ENCODE measurements at regions not wholly inside any gene's neighbourhood (a gene's known extent, or its start where the extent isn't known, plus 50 kb on each side); places are given as distances from the start of the nearest gene placed in this dataset.
"Not testable (repeated sequence)": the region's sequence is repeated elsewhere in the genome, so short reads cannot be mapped to it uniquely, and the experiment has no call there.

DNA sequence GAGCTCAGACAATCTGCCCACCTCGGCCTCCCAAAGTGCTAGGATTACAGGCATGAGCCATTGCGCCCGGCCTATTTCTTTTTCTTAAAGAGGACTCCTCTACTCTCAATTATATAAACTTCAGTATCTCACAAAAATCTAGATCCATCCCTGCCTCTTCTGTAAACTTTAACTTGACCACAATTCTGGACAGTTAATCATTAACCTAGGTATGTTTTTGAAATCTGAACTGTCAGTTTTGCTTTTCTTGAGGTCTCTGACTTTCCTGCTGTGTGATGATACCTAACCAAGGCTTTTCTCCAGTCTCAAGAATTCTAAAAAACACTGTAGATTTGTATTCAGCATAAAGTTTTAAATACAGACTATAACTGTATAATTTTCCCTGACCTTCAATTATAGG, 388.2 kb upstream of the SYNCRIP start:
- DNase-seq, result no peak
- H3K27ac ChIP-seq, result no peak overlapping the region
- no peak overlapping the region for H3K4me3 ChIP-seq (ENCODE audit: low read depth, low read length)
- peaks cover 27% of the 10 kb centered on the region for H3K27me3 ChIP-seq (ENCODE audit: insufficient read depth, low read depth, severe bottlenecking)
- TF ChIP-seq, protein P1, sequence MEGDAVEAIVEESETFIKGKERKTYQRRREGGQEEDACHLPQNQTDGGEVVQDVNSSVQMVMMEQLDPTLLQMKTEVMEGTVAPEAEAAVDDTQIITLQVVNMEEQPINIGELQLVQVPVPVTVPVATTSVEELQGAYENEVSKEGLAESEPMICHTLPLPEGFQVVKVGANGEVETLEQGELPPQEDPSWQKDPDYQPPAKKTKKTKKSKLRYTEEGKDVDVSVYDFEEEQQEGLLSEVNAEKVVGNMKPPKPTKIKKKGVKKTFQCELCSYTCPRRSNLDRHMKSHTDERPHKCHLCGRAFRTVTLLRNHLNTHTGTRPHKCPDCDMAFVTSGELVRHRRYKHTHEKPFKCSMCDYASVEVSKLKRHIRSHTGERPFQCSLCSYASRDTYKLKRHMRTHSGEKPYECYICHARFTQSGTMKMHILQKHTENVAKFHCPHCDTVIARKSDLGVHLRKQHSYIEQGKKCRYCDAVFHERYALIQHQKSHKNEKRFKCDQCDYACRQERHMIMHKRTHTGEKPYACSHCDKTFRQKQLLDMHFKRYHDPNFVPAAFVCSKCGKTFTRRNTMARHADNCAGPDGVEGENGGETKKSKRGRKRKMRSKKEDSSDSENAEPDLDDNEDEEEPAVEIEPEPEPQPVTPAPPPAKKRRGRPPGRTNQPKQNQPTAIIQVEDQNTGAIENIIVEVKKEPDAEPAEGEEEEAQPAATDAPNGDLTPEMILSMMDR (IDR thresholded peaks at IDR 0.05; ENCODE audit: low read depth, low read length), result no peak
- H3K9me3 ChIP-seq (ENCODE audit: severe bottlenecking), result no peaks in the 10 kb centered on the region
- H3K36me3 ChIP-seq, result no peaks in the 10 kb centered on the region

DNA sequence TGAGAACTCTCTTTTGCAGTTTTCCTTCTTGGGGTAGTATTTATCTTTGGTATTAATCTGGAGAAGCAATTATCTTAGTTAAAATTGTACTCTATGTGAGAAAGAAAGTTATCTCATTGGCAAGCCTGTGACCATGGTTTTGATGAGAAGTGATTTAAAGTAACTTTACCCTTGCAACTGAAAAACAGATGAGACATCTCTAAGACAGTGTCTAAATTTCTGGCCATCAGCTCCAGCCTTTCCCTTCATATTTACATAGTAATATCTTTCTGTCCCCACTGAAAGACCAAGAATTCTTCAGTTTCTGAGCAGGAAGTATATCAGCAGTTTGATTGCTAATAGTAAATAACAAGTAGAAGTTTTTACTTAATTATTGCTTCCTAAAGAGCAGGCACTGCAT, 386.1 kb upstream of the SYNCRIP start:
- H3K27ac ChIP-seq, result no peak overlapping the region
- no peak for DNase-seq
- no peaks in the 10 kb centered on the region for H3K9me3 ChIP-seq (ENCODE audit: severe bottlenecking)
- peaks cover 27% of the 10 kb centered on the region for H3K27me3 ChIP-seq (ENCODE audit: insufficient read depth, low read depth, severe bottlenecking)
- TF ChIP-seq, protein P1 (IDR thresholded peaks at IDR 0.05; ENCODE audit: low read depth, low read length), result no peak
- no peaks in the 10 kb centered on the region for H3K36me3 ChIP-seq
- H3K4me3 ChIP-seq (ENCODE audit: low read depth, low read length), result no peak overlapping the region

DNA sequence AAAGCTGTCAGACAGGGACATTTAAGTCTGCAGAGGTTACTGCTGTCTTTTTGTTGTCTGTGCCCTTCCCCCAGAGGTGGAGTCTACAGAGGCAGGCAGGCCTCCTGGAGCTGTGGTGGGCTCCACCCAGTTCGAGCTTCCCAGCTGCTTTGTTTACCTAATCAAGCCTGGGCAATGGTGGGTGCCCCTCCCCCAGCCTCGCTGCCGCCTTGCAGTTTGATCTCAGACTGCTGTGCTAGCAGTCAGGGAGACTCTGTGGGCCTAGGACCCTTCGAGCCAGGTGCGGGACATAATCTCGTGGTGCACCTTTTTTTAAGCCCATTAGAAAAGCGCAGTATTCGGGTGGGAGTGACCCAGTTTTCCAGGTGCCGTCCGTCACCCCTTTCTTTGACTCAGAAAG, 384.2 kb upstream of the SYNCRIP start:
- DNase-seq; H3K4me3 ChIP-seq (ENCODE audit: low read depth, low read length); H3K9me3 ChIP-seq (ENCODE audit: severe bottlenecking); H3K36me3 ChIP-seq; H3K27ac ChIP-seq: not testable (repeated sequence)
- H3K27me3 ChIP-seq (ENCODE audit: insufficient read depth, low read depth, severe bottlenecking), result peaks cover 23% of the 10 kb centered on the region

DNA sequence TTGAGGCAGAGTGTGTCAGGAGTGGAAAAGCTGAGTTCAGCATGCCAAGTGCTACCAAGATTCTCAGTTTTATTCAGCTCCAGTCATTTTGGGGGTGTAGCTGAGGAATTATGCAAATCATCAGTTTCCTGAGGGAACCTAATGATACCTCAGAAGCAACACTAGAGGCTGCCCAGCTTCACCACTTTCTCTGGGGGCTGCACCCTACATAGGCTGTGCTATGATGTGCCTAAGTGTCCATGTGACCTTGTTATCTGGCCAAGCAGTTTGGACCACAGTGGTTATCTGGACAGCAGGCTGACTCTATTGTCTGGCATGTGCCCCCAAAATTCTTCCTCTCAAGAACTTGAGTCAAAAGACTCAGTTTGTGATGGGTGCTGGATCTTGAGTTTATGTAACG, 374.6 kb upstream of the SYNCRIP start:
- TF ChIP-seq, protein P1 (IDR thresholded peaks at IDR 0.05; ENCODE audit: low read depth, low read length), result no peak
- Histone ChIP-seq H3K9me3 (ENCODE audit: severe bottlenecking) (no peaks in the 10 kb centered on the region), H3K27me3 (ENCODE audit: insufficient read depth, low read depth, severe bottlenecking) (peaks cover 21% of the 10 kb centered on the region), H3K36me3 (no peaks in the 10 kb centered on the region), H3K27ac (no peak overlapping the region), H3K4me3 (ENCODE audit: low read depth, low read length) (no peak overlapping the region)
- no peak for DNase-seq

DNA sequence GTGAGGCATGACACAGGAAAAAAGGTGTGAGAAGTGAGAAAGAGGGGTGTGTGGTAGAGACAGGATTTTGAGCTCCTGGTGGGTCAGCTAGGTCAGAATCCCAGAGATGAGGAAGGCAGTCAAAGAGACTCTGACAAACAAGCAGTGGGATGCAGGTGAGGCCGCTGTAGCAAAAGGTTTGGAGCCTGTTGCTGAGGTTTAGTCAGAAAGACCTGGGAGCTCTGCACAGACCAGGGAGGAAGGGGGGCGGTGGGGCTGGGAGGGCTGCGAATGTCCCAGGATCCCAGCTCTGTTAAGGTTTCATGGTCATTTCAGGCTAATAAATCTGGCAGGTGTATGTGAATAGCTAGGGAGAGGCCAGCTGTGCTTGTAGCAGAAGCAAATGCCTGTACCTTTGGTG, 373.9 kb upstream of the SYNCRIP start:
- Histone ChIP-seq H3K4me3 (ENCODE audit: low read depth, low read length) (no peak overlapping the region), H3K27me3 (ENCODE audit: insufficient read depth, low read depth, severe bottlenecking) (peaks cover 22% of the 10 kb centered on the region), H3K36me3 (no peaks in the 10 kb centered on the region), H3K9me3 (ENCODE audit: severe bottlenecking) (no peaks in the 10 kb centered on the region), H3K27ac (no peak overlapping the region)
- DNase-seq, result no peak
- TF ChIP-seq, protein P1 (IDR thresholded peaks at IDR 0.05; ENCODE audit: low read depth, low read length), result no peak

DNA sequence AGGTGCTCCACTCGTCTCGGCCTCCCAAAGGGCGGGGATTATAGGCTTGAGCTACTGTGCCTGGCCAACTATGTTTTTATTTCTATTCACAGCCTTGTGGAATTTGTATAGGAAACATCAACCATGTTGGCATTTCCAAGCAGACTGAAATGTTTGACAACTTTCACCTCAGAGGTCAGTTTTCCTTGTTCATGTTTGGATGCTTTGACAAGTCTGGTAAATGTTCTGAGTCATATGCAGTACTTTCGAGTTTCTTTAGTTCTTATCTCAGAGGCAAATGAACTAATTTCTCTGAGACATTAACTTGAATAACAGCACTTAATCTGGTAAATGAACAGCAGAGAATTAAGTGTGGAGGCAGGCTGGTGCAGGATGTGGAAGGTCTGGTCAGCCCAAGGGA, 373.4 kb upstream of the SYNCRIP start:
- Histone ChIP-seq H3K27ac (no peak overlapping the region), H3K4me3 (ENCODE audit: low read depth, low read length) (no peak overlapping the region), H3K27me3 (ENCODE audit: insufficient read depth, low read depth, severe bottlenecking) (peaks cover 23% of the 10 kb centered on the region), H3K9me3 (ENCODE audit: severe bottlenecking) (no peaks in the 10 kb centered on the region), H3K36me3 (no peaks in the 10 kb centered on the region)
- TF ChIP-seq, protein P1 (IDR thresholded peaks at IDR 0.05; ENCODE audit: low read depth, low read length), result no peak
- DNase-seq, result no peak

DNA sequence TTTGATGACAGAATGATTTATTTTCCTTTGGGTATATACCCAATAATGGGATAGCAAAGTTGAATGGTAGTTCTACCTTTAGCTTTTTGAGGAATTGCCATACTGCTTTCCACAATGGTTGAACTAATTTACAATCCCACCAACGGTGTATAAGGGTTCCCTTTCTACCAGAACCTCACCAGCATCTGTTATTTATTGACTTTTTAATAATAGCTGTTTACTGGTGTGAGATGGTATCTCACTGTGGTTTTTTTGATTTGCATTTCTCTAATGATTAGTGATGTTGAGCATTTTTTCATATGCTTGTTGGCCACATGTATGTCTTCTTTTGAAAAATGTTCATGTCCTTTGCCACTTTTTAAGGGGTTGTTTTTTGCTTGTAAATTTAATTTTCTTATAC, 370.3 kb upstream of the SYNCRIP start:
- not testable (repeated sequence) for H3K36me3 ChIP-seq; H3K9me3 ChIP-seq (ENCODE audit: severe bottlenecking); H3K4me3 ChIP-seq (ENCODE audit: low read depth, low read length); DNase-seq; H3K27ac ChIP-seq
- H3K27me3 ChIP-seq (ENCODE audit: insufficient read depth, low read depth, severe bottlenecking), result peaks cover 28% of the 10 kb centered on the region

Data from WERI-Rb-1 (cell line).